HG02763 (cell line): ENCODE measurements at regions not wholly inside any gene's neighbourhood (a gene's known extent, or its start where the extent isn't known, plus 50 kb on each side); places are given as distances from the start of the nearest gene placed in this dataset.

Source experiments
- ATAC-seq: cut with Tn5 transposase; IDR thresholded peaks from one replicate; pipeline ENCODE4 v1.9.1; 2021; ENCODE audit warnings: mild to moderate bottlenecking, moderate library complexity; ENCODE audit not compliant: unreplicated experiment

- no peak for ATAC-seq
Observed at GRCh38 chr6:40946738-40947301, 92.2 kb downstream of the UNC5CL start.

- ATAC-seq: no peak
Observed at GRCh38 chr6:40937491-40937890, 101.5 kb downstream of the UNC5CL start.

- no peak for ATAC-seq
Observed at GRCh38 chr6:40936818-40937251, 102.2 kb downstream of the UNC5CL start.

- ATAC-seq: no peak
Observed at GRCh38 chr6:40933864-40934263, 105.2 kb downstream of the UNC5CL start.

- ATAC-seq: no peak
Observed at GRCh38 chr6:40932953-40933352, 106.1 kb downstream of the UNC5CL start.

- ATAC-seq: no peak
Observed at GRCh38 chr6:40932366-40932765, 106.7 kb downstream of the UNC5CL start.

GRCh38 chr6:40931931-40932330 lies 107.1 kb downstream of the UNC5CL start:
- no peak for ATAC-seq

- ATAC-seq: no peak
Observed at GRCh38 chr6:40930555-40930954, 108.5 kb downstream of the UNC5CL start.

GRCh38 chr6:40930045-40930444 lies 109.0 kb downstream of the UNC5CL start:
- ATAC-seq: no peak

- no peak for ATAC-seq
Observed at GRCh38 chr6:40929176-40929575, 109.8 kb downstream of the UNC5CL start.

- ATAC-seq: no peak
Observed at GRCh38 chr6:40928763-40929162, 110.3 kb downstream of the UNC5CL start.

- ATAC-seq: no peak
Observed at GRCh38 chr6:40928307-40928706, 110.7 kb downstream of the UNC5CL start.

- no peak for ATAC-seq
Observed at GRCh38 chr6:40925341-40925740, 113.7 kb downstream of the UNC5CL start.

- no peak for ATAC-seq
Observed at GRCh38 chr6:40924839-40925238, 114.2 kb downstream of the UNC5CL start.

- ATAC-seq: no peak
Observed at GRCh38 chr6:40923880-40924279, 115.1 kb downstream of the UNC5CL start.

GRCh38 chr6:40923326-40923725 lies 115.7 kb downstream of the UNC5CL start:
- no peak for ATAC-seq

- no peak for ATAC-seq
Observed at GRCh38 chr6:40922281-40922680, 116.7 kb downstream of the UNC5CL start.

- ATAC-seq: no peak
Observed at GRCh38 chr6:40918040-40918651, 120.9 kb downstream of the UNC5CL start.

- ATAC-seq: no peak
Observed at GRCh38 chr6:40917603-40918002, 121.4 kb downstream of the UNC5CL start.

GRCh38 chr6:40916845-40917244 lies 122.2 kb downstream of the UNC5CL start:
- ATAC-seq: no peak

- no peak for ATAC-seq
Observed at GRCh38 chr6:40915165-40915564, 123.9 kb downstream of the UNC5CL start.

GRCh38 chr6:40914005-40914404 lies 125.0 kb downstream of the UNC5CL start:
- no peak for ATAC-seq
